Neutrophil (primary cell): ENCODE measurements at regions not wholly inside any gene's neighbourhood (a gene's known extent, or its start where the extent isn't known, plus 50 kb on each side); places are given as distances from the start of the nearest gene placed in this dataset.

ENCODE experiments used
- H3K27ac ChIP-seq: fragments of 200-600 bp; sonication (generic); 2 replicates; pipeline ENCODE4 v1.5.1; 2016; ENCODE audit warnings: mild to moderate bottlenecking, moderate library complexity
- H3K27me3 ChIP-seq: fragments of 200-600 bp; sonication (generic); 2 replicates; pipeline ENCODE4 v1.6.0; 2016; ENCODE audit warnings: mild to moderate bottlenecking
- H3K36me3 ChIP-seq: fragments of 200-600 bp; sonication (generic); 2 replicates; pipeline ENCODE4 v1.5.1; 2017
- H3K4me1 ChIP-seq, 2 experiments: fragments of 200-600 bp in 1 of 2; sonication (generic) in 1 of 2; 1 replicate in 1 of 2; 2 replicates in 1 of 2; pipeline versions ENCODE4 v1.5.1 to v1.6.1; 2013 to 2016; ENCODE audit warnings: low read depth in 1 of 2, low read length in 1 of 2, mild to moderate bottlenecking in 1 of 2, moderate library complexity in 1 of 2; ENCODE audit not compliant: control insufficient read depth in 1 of 2, insufficient read depth in 1 of 2
- H3K4me3 ChIP-seq, 2 experiments: fragments of 200-600 bp in 1 of 2; sonication (generic) in 1 of 2; 1 replicate in 1 of 2; 2 replicates in 1 of 2; pipeline ENCODE4 v1.5.1; 2013 to 2016; ENCODE audit warnings: low read depth in 1 of 2, low read length in 1 of 2, mild to moderate bottlenecking in 1 of 2, moderate library complexity in 1 of 2
- H3K9me3 ChIP-seq: fragments of 200-600 bp; sonication (generic); 2 replicates; pipeline ENCODE4 v1.5.1; 2016
- CTCF ChIP-seq: fragments of 200-600 bp; sonication (generic); IDR thresholded peaks from 2 replicates; pipeline ENCODE4 v1.5.1; 2016; ENCODE audit warnings: antibody characterized with exemption

GRCh38 chr3:18134386-18135059 lies 290.6 kb downstream of the SATB1 start:
- TF ChIP-seq CTCF: no peak
- Histone ChIP-seq H3K4me1 (no peaks in the 10 kb centered on the region), H3K4me3 (no peak overlapping the region), H3K36me3 (no peaks in the 10 kb centered on the region), H3K27me3 (no peaks in the 10 kb centered on the region), H3K9me3 (no peaks in the 10 kb centered on the region), H3K27ac (no peak overlapping the region)

- Histone ChIP-seq H3K4me3 (no peak overlapping the region), H3K27ac (no peak overlapping the region), H3K27me3 (no peaks in the 10 kb centered on the region), H3K4me1 (no peaks in the 10 kb centered on the region), H3K9me3 (no peaks in the 10 kb centered on the region), H3K36me3 (no peaks in the 10 kb centered on the region)
- no peak for TF ChIP-seq CTCF
These were observed 292.1 kb downstream of the SATB1 start for GRCh38 chr3:18132991-18133390.

GRCh38 chr3:18127859-18128681 lies 297.1 kb downstream of the SATB1 start:
- Histone ChIP-seq H3K27ac (no peak overlapping the region), H3K36me3 (no peaks in the 10 kb centered on the region), H3K4me3 (no peak overlapping the region), H3K9me3 (no peaks in the 10 kb centered on the region), H3K4me1 (no peaks in the 10 kb centered on the region), H3K27me3 (no peaks in the 10 kb centered on the region)
- TF ChIP-seq CTCF: no peak

GRCh38 chr3:18127174-18127858 lies 297.8 kb downstream of the SATB1 start:
- Histone ChIP-seq H3K27me3 (no peaks in the 10 kb centered on the region), H3K27ac (no peak overlapping the region), H3K9me3 (no peaks in the 10 kb centered on the region), H3K4me1 (no peaks in the 10 kb centered on the region), H3K36me3 (no peaks in the 10 kb centered on the region), H3K4me3 (no peak overlapping the region)
- no peak for TF ChIP-seq CTCF

GRCh38 chr3:18126772-18127171 lies 298.4 kb downstream of the SATB1 start:
- no peak overlapping the region for H3K27ac ChIP-seq
- no peak for TF ChIP-seq CTCF
- H3K4me3 ChIP-seq: no peak overlapping the region

More at GRCh38 chr3:18126772-18127171, 298.4 kb downstream of the SATB1 start:
- Histone ChIP-seq H3K27me3 (no peaks in the 10 kb centered on the region), H3K4me1 (no peaks in the 10 kb centered on the region), H3K36me3 (no peaks in the 10 kb centered on the region), H3K9me3 (no peaks in the 10 kb centered on the region)
